GM12801 (cell line): ENCODE measurements at regions not wholly inside any gene's neighbourhood (a gene's known extent, or its start where the extent isn't known, plus 50 kb on each side); places are given as distances from the start of the nearest gene placed in this dataset.

ENCODE experiments used
- CTCF ChIP-seq: IDR thresholded peaks from one replicate; pipeline ENCODE4 v1.5.1; 2011; ENCODE audit warnings: control low read depth; ENCODE audit not compliant: insufficient read length; ENCODE audit errors: extremely low read depth

- TF ChIP-seq CTCF: no peak
Observed at GRCh38 chr20:57831326-57831992, 121.6 kb upstream of the PMEPA1 start.

GRCh38 chr20:57830515-57830895 lies 120.7 kb upstream of the PMEPA1 start:
- TF ChIP-seq CTCF: no peak

- TF ChIP-seq CTCF: no peak
Observed at GRCh38 chr20:57829805-57830514, 120.1 kb upstream of the PMEPA1 start.

GRCh38 chr20:57829336-57829735 lies 119.5 kb upstream of the PMEPA1 start:
- no peak for TF ChIP-seq CTCF

- no peak for TF ChIP-seq CTCF
Observed at GRCh38 chr20:57828696-57829095, 118.9 kb upstream of the PMEPA1 start.

GRCh38 chr20:57826666-57827287 lies 117.0 kb upstream of the PMEPA1 start:
- TF ChIP-seq CTCF: no peak

- TF ChIP-seq CTCF: no peak
Observed at GRCh38 chr20:57824909-57825308, 115.1 kb upstream of the PMEPA1 start.
